LNCAP (cell line): ENCODE measurements at regions not wholly inside any gene's neighbourhood (a gene's known extent, or its start where the extent isn't known, plus 50 kb on each side); places are given as distances from the start of the nearest gene placed in this dataset.

Experiments
- TF ChIP-seq, protein P1 (sequence below): fragments of 450-650 bp; IDR thresholded peaks from 2 replicates; pipeline ENCODE4 v1.5.1; 2017; ENCODE audit warnings: mild to moderate bottlenecking

DNA sequence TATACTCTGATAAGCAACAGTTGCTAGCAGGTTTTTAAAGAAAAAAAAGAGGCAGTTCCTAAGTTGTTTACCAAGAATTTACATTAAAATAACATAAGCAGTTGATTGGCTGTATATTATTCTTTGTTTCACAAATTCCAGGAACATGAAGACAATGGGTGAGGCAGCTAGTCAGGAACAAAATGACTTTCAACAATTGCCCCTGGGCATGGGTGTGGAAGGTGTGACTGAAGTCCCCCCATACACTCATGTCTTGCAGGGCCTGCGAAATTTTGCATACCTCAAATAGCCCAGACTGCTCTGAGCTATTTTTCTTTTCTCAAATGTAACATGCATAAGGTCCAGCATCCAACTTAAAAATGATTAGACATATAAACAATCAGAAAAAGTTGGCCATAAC lies 267.2 kb upstream of the DIO3 start:
- TF ChIP-seq, protein P1, sequence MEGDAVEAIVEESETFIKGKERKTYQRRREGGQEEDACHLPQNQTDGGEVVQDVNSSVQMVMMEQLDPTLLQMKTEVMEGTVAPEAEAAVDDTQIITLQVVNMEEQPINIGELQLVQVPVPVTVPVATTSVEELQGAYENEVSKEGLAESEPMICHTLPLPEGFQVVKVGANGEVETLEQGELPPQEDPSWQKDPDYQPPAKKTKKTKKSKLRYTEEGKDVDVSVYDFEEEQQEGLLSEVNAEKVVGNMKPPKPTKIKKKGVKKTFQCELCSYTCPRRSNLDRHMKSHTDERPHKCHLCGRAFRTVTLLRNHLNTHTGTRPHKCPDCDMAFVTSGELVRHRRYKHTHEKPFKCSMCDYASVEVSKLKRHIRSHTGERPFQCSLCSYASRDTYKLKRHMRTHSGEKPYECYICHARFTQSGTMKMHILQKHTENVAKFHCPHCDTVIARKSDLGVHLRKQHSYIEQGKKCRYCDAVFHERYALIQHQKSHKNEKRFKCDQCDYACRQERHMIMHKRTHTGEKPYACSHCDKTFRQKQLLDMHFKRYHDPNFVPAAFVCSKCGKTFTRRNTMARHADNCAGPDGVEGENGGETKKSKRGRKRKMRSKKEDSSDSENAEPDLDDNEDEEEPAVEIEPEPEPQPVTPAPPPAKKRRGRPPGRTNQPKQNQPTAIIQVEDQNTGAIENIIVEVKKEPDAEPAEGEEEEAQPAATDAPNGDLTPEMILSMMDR = no peak

DNA sequence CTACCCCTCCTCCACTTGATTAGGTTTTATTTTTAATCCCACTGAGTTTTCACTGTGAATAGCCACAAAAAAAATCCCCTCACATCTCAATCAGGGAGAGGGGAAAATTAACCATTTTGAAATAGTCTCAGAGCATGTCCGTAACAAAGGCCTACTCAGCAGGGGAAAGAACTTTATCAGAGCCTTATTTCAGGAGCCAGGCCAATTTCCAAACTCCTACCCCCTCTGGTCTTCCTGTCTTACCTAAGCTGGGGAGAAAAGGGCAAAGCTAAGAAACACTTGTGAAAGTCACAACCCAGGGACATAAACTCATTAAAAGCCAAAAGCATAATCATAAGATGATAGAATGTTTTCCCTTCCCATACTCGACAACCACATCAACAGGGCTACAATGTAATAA lies 260.3 kb upstream of the DIO3 start:
- TF ChIP-seq, protein P1 = no peak

DNA sequence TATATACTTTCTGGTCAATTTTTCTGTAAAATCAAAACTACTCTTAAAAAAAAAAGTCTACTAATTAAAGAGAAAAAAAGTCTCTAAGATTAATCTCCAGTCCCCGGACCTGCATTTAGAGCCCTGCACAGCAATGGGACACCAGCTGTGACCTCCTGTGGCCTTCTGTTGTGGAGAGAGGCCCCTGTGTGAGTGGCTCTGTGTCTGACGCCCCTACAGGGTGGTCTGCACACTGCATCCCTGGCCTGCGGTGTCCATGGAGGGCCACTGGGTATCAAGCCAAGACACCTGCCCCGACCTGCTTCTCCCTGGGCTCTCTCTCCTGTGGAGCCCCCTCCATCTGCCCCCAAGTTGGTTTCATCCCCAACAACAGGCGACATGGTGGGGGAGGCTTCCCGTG lies 248.0 kb upstream of the DIO3 start:
- TF ChIP-seq, protein P1 = no peak

DNA sequence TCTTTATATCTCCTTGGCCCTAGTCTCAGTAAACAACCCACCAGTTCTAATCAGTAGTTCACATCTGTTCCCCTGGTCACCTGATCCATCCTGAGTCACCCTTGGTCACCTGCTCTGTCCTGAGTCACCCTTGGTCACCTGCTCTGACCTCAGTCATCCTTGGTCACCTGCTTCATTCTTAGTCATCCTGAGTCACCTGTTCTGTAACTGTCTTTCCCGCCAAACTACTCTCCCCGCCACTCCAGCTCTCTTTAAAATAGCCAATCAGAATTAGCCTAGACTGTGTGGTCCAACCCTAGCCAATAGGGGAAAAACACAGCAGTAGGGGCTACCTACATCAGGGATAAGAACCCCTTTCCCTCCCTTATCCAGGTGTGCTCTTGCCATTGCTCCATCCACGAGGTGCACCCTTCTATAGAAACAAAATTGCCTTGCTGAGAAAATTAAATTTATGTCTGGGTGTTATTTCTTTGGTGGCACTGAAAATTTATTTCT lies 245.4 kb upstream of the DIO3 start:
- TF ChIP-seq, protein P1 = no peak

DNA sequence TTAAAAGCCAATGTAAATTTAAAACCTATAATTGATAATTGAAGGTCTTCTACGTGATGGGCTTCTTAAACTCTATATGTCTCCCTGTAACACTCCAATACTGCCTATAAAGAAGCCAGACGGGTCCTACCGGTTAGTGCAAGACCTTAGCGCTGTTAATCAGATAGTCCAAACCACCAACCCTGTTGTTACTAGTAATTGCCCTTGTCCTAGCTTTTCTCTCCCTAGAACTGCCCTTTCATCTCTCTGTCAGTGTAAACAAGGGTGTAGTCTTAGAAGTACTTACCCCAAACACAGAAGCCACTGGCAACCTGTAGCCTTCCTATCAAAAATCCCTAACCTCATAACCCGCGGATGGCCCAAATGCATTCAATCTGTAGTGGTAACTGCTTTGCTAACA lies 243.0 kb upstream of the DIO3 start:
- TF ChIP-seq, protein P1 = no peak

DNA sequence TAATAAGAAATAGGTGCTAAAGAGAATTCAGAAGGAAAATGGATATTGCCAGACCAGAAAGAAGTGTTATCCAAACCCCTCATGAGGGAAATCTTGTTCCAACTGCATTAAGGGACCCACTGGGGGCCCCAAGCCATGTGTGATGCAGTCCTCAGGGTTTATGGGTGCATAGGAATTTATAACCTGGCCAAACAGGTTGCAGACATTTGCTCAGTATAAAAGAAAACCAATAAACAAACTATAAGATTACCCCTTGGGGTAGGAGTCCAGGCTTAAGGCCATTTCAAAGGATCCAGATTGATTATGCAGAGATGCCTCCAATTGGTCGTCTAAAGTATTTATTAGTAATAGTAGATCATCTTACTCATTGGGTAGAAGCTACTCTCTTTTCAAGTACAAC lies 240.9 kb upstream of the DIO3 start:
- TF ChIP-seq, protein P1 = no peak

DNA sequence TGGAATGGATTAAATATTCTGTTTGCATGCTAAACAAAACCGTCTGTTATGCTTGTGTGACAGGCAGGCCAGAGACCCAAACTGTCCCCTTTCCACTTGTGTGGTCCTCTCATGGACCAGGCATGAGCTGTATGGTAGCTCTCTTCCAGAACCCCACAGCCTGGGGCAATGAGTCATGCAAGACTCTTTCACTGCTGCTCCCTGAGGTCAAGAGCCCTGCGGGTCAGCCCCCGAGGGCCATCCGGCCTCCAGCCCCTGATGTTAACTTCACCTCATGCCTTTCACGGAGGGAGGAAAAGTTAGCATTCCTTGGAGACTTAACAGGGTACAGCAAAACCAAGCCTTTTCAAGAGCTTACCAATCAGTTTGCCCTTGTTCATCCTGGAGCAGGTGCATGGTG lies 239.1 kb upstream of the DIO3 start:
- TF ChIP-seq, protein P1 = no peak

DNA sequence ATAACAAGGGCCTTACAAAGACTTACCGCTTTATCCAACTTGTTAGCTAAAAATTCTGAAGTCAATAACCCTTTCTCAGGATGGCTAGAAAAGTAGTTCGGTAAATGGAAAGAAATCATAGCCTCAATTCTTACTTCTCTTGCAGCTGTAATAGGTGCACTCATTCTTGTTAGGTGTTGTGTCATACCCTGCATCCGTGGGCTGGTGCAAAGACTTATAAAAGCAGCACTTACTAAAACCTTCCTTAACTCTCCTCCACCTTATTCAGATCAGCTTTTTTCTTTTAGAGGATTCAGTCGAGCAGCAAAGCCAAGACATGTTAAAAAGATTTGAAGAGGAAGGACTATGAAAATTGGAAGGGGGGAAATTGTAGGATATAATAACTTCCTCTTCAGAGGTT lies 238.2 kb upstream of the DIO3 start:
- TF ChIP-seq, protein P1 = no peak
